Peyer's patch (tissue), 4 donors: ENCODE measurements at regions not wholly inside any gene's neighbourhood (a gene's known extent, or its start where the extent isn't known, plus 50 kb on each side); places are given as distances from the start of the nearest gene placed in this dataset.

Source experiments
- DNase-seq, 3 donors: peaks; one replicate each; pipeline ENCODE4 v3.0.0-alpha.2; 2017 to 2019
- H3K27ac ChIP-seq, 4 donors: fragments of 200-600 bp; sonication (generic); one replicate each; pipeline ENCODE4 v1.5.1; 2016 to 2019
- H3K27me3 ChIP-seq, 2 donors: fragments of 200-600 bp; sonication (generic); one replicate each; pipeline ENCODE4 v1.5.1; 2019
- H3K36me3 ChIP-seq, 3 donors: fragments of 200-600 bp; sonication (generic); one replicate each; pipeline ENCODE4 v1.5.1; 2016 to 2019
- H3K4me1 ChIP-seq, 4 donors: fragments of 200-600 bp; sonication (generic); one replicate each; pipeline ENCODE4 v1.5.1; 2016 to 2019
- H3K4me3 ChIP-seq, 4 donors: fragments of 200-600 bp; sonication (generic); 1 replicate in 3 of 4; 2 replicates in 1 of 4; pipeline ENCODE4 v1.5.1; 2016 to 2019; ENCODE audit warnings: mild to moderate bottlenecking in 1 of 4
- H3K9me3 ChIP-seq, 4 donors: fragments of 200-600 bp; sonication (generic); one replicate each; pipeline ENCODE4 v1.5.1; 2016 to 2019; ENCODE audit warnings: mild to moderate bottlenecking in 1 of 4
- POLR2A ChIP-seq, 2 donors: fragments of 450-650 bp; IDR thresholded peaks; one replicate each; pipeline ENCODE4 v1.5.1; 2017; ENCODE audit warnings: antibody characterized with exemption in 2 of 2, mild to moderate bottlenecking in 2 of 2, moderate library complexity in 2 of 2
- TF ChIP-seq, protein P1 (sequence below), 6 experiments: fragments of 450-650 bp in 4 of 6; fragments of 200-600 bp in 2 of 6; sonication (generic) in 1 of 6; IDR thresholded peaks; one replicate each; pipeline ENCODE4 v1.5.1; 2017 to 2019; ENCODE audit warnings: antibody characterized with exemption in 6 of 6, mild to moderate bottlenecking in 3 of 6, moderate library complexity in 1 of 6

DNA sequence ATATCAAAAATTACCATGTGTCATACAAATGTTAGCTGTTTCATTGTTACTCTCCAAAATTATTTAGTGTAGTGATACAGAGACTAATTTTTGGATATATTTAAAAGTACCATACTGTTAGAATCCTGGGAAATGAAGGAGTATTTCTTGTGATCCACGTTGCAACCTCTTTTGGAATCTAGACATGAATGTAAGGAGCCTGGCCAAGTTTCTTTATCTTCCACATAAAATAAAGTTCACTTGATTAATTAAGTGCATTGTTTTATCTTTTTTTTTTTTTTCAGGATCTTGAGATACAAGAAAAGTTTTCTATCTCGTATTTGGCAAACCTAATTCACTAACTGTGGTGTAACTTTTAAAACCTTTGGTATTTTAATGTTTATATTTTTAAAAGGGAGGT, 270.7 kb downstream of the SOX4 start:
- DNase-seq, result no peak
- no peaks in the 10 kb centered on the region for H3K27me3 ChIP-seq
- H3K36me3 ChIP-seq, result no peaks in the 10 kb centered on the region
- no peak overlapping the region for H3K4me3 ChIP-seq
- no peaks in the 10 kb centered on the region for H3K4me1 ChIP-seq
- TF ChIP-seq POLR2A (IDR thresholded peaks at IDR 0.05), result no peak
- TF ChIP-seq, protein P1, sequence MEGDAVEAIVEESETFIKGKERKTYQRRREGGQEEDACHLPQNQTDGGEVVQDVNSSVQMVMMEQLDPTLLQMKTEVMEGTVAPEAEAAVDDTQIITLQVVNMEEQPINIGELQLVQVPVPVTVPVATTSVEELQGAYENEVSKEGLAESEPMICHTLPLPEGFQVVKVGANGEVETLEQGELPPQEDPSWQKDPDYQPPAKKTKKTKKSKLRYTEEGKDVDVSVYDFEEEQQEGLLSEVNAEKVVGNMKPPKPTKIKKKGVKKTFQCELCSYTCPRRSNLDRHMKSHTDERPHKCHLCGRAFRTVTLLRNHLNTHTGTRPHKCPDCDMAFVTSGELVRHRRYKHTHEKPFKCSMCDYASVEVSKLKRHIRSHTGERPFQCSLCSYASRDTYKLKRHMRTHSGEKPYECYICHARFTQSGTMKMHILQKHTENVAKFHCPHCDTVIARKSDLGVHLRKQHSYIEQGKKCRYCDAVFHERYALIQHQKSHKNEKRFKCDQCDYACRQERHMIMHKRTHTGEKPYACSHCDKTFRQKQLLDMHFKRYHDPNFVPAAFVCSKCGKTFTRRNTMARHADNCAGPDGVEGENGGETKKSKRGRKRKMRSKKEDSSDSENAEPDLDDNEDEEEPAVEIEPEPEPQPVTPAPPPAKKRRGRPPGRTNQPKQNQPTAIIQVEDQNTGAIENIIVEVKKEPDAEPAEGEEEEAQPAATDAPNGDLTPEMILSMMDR (IDR thresholded peaks at IDR 0.05), result no peak
- no peaks in the 10 kb centered on the region for H3K9me3 ChIP-seq
- H3K27ac ChIP-seq, result no peak overlapping the region

- no peak for TF ChIP-seq POLR2A (IDR thresholded peaks at IDR 0.05)
- DNase-seq, result no peak
- Histone ChIP-seq H3K27me3 (no peaks in the 10 kb centered on the region), H3K9me3 (no peaks in the 10 kb centered on the region), H3K36me3 (no peaks in the 10 kb centered on the region), H3K4me1 (no peaks in the 10 kb centered on the region), H3K27ac (no peak overlapping the region), H3K4me3 (no peak overlapping the region)
These were observed 274.7 kb downstream of the SOX4 start for GRCh38 chr6:21868226-21868625.

DNA sequence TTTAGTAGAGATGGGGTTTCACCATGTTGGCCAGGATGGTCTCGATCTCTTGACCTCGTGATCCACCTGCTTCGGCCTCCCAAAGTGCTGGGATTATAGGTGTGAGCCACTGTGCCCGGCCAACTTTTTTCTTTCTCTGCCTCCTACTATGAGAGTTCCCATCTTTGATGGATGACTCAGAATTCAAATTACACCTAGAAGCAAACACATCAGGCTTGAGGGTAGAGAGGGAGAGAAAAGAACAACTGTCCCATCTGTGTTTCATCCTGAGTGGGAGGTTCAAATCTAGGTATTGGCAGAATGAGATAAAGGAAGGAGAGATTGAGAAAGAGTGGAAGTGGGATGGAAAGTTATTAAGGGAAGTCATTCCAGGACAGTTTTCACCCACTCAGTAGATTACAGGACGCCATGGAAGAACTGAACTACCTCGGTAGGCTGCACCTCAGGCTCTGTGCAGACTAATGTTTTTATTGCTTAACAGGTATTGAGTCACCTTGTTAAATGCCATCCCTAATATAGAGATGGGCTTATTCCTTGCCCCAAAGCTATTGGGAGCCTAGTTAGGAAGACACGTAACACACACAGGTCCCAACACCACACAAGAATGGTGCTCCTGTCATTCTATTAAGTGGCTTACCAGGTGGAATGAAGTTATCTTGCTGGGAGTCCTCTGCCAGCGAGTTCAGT, 275.7 kb downstream of the SOX4 start:
- H3K27me3 ChIP-seq, result no peaks in the 10 kb centered on the region

GRCh38 chr6:21870076-21870730, 276.7 kb downstream of the SOX4 start:
- Histone ChIP-seq H3K27me3 (no peaks in the 10 kb centered on the region), H3K4me3 (no peak overlapping the region), H3K36me3 (no peaks in the 10 kb centered on the region), H3K9me3 (no peaks in the 10 kb centered on the region), H3K27ac (no peak overlapping the region), H3K4me1 (no peaks in the 10 kb centered on the region)
- no peak for TF ChIP-seq POLR2A (IDR thresholded peaks at IDR 0.05)
- TF ChIP-seq, protein P1 (IDR thresholded peaks at IDR 0.05), result no peak
- DNase-seq, result no peak

More for the DNA sequence above, 275.7 kb downstream of the SOX4 start:
- no peaks in the 10 kb centered on the region for H3K36me3 ChIP-seq
- no peak overlapping the region for H3K4me3 ChIP-seq
- DNase-seq, result no peak
- no peaks in the 10 kb centered on the region for H3K4me1 ChIP-seq
- no peaks in the 10 kb centered on the region for H3K9me3 ChIP-seq
- no peak overlapping the region for H3K27ac ChIP-seq
- TF ChIP-seq, protein P1 (IDR thresholded peaks at IDR 0.05), result no peak
- TF ChIP-seq POLR2A (IDR thresholded peaks at IDR 0.05), result no peak

DNA sequence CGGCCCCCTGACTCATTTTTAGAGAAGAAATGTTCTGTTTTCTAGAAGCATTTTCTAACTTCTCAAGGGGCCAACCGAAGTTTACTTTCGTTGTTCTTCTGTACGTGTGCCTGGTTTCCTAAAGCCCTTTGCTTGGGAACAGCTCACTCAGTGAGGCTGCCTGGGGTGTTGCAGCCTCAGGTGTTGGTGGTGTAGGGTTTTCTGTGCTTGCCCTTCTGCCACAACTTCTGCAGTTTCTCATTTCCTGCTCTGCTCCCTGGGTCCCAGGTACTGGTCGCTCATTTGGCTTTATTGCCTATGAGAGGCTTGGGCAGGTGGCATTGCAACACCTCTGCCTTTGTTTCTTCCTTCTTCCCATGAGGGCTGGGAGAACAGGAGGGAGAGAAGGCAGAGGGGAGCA, 278.3 kb downstream of the SOX4 start:
- Histone ChIP-seq H3K27ac (no peak overlapping the region), H3K4me1 (no peaks in the 10 kb centered on the region), H3K9me3 (no peaks in the 10 kb centered on the region), H3K4me3 (no peak overlapping the region), H3K36me3 (no peaks in the 10 kb centered on the region), H3K27me3 (no peaks in the 10 kb centered on the region)
- TF ChIP-seq POLR2A (IDR thresholded peaks at IDR 0.05), result no peak
- TF ChIP-seq, protein P1 (IDR thresholded peaks at IDR 0.05), result no peak
- DNase-seq, result no peak

GRCh38 chr6:21872749-21873148, 279.2 kb downstream of the SOX4 start:
- no peak overlapping the region for H3K4me3 ChIP-seq
- no peaks in the 10 kb centered on the region for H3K27me3 ChIP-seq
- H3K9me3 ChIP-seq, result no peaks in the 10 kb centered on the region
- H3K36me3 ChIP-seq, result no peaks in the 10 kb centered on the region
- no peak overlapping the region for H3K27ac ChIP-seq
- no peaks in the 10 kb centered on the region for H3K4me1 ChIP-seq
- DNase-seq, result no peak
- TF ChIP-seq, protein P1 (IDR thresholded peaks at IDR 0.05), result no peak
- TF ChIP-seq POLR2A (IDR thresholded peaks at IDR 0.05), result no peak
